Mucosa of gallbladder (tissue), 1 donor: ENCODE measurements at regions not wholly inside any gene's neighbourhood (a gene's known extent, or its start where the extent isn't known, plus 50 kb on each side); places are given as distances from the start of the nearest gene placed in this dataset.
A peak's percentile ranks its signal among the peaks of the same experiment; 100 is the strongest.

Source experiments
- DNase-seq: peaks from one replicate; pipeline ENCODE4 v3.0.0-alpha.2; 2020; ENCODE audit warnings: low spot score
- donor health status: DM: no; HTN: no; CAD: no.

GRCh38 chr4:177692907-177693306, 250.7 kb upstream of the AGA start:
- DNase-seq, result no peak

GRCh38 chr4:177696438-177696966, 254.3 kb upstream of the AGA start:
- DNase-seq, result no peak

DNA sequence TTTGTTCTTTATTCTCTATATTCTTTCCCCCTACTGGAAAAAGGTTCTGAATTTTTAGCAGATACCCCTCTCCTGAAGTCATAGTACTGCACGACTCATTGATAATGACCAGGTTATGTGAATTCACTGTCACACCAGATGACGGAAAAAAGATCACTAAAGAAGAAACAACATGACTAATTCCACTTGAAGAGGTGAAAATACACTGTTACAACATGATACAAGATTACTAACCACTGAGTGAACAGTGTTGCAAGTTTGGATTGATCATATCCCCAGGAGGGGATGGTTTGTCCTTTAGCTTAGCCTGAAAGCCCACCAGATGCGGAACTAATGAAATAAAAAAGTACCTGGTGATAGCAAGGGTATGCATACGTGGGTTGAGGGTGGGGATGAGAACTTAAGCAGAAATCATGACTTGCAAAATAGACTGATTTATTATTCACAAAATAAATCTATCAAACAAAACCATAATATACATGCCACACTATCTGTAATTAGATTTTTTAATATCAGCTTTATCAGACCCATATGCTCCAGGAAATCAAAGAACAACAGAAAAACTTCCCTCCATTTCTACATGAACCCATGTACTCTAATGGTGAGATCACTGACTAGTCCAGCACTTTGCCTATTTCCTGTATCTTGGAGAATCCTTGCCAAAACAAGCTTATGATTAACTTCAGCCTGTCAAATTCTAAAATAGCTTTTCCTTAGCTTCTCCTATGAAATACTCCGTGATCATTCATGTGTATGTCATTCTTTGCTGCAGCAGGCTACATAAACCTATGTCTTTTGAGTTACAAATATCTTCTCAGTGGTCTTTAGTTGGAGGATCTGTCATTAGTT, 257.4 kb upstream of the AGA start:
- DNase-seq, result no peak

- no peak for DNase-seq
Measured at GRCh38 chr4:177706916-177707315, 264.7 kb upstream of the AGA start.

DNA sequence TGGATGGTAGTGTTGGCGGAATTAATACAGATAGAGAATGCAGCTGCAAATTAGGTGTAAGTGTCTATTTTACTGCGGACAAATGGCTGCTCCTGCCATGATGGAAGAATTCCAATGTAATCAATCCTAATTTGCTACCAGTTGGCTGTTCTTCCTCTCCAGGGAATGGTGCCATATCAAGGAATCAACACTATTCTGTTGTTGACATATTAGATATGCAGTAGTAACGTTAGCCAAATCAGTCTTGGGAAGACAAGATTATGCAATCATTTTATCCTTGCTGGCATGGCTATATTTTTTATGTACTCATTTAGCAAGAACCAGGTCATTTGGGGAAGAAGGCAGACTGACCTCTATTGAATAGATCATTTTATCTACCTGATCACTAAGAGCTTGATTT, 271.2 kb upstream of the AGA start:
- no peak for DNase-seq

DNA sequence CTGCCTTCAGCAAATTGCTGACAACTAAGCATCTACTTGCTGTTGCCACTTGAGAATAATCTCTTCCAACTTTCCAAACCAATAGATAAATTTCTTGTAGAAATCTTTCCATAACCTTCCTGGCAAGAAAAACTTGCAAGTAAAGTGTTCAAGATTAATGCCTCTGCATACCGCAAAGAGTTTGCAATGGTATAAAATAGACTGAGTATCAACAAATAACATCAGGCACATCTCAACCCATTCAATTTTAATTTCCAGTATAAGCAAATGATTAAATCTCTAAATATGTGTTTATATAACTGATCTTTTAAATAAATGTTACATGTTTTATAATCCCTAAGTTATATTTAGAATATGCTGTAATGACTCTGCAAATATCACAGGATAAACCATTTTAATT, 275.2 kb upstream of the AGA start:
- no peak for DNase-seq

- DNase-seq, result no peak
Measured at GRCh38 chr4:177718514-177718913, 276.3 kb upstream of the AGA start.

DNA sequence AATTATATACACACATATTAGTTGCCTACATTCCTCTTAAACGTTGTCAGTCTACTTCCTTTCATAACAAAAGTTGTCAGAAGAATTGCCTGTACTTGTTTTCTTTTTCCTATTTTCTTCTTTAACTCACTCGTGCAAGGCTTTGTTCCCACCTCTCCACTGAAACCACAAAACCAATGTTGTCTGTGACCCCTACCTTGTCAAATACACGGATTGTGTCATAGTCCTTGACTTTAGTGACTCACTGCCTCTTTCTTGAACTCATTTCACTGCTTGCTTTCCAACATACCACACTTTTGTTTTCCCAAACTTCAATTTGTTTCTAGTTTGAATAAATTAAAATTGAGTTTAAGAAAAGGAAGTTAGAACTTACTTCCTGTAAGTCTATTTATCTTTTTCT, 283.9 kb upstream of the AGA start:
- no peak for DNase-seq

GRCh38 chr4:177728361-177729152, 286.3 kb upstream of the AGA start:
- DNase-seq, result peak; percentile 69

DNA sequence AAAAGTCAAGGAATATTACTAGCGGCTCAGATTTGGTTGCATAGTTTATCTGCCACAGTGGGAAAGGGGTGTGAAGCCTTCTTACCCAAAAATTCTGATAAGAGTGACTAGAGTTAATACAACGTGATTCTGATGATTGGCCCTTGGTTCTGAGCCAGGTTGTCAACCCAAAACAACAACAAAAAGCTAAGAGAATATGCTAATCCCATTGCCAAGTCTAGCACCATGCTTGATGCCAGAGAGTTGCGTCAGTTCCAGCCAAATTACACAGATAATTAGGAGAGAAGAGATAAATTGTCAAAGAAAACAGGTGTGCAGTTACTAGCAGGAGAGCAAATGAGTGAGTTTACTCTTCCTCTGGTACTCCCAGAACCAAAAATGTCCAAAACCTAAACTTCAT, 287.4 kb upstream of the AGA start:
- no peak for DNase-seq

DNA sequence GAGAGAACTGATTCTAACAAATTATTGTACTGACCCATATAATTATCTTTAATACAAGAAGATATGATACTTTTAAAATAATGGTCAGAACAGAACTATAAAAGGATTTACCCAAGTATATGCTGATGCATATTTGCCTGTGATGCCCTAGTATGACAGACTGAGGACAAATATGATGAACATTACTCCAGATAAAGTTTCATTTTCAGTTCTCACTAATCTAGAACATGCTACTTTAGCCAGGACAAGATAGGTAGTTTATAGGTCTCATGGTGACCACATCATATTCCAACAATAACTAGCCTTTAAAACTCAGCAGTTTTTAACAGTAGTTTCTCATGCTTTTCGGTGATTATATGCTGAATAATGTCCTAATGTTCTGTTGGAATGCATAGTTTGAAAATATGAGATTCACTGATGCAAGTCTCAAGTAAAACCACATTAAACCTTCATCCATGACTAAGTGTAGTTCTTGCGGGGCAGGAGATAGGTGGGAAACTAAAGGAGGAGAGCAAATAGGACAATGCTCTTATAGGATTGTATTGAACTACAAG, 295.2 kb upstream of the AGA start:
- DNase-seq, result no peak

DNA sequence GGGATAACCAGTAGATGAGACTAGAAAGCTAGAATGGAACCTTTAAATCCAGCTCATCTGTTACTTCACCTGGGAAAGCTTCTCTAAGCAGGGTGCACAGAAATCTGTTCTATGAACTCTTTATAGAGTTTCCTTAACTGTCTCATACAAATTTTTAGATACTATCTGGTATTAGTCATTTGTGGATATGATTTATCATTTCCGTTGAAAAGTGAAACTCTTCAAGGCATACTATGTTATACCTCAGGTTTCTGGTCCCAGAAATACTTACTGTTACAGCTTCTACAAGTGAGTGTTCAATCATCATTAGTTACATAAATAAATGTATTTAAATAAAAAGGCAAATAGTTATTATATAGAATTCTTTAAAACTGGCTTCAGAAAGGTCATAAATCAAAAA, 298.3 kb upstream of the AGA start:
- DNase-seq, result no peak

GRCh38 chr4:177759729-177760128, 317.5 kb upstream of the AGA start:
- no peak for DNase-seq

DNA sequence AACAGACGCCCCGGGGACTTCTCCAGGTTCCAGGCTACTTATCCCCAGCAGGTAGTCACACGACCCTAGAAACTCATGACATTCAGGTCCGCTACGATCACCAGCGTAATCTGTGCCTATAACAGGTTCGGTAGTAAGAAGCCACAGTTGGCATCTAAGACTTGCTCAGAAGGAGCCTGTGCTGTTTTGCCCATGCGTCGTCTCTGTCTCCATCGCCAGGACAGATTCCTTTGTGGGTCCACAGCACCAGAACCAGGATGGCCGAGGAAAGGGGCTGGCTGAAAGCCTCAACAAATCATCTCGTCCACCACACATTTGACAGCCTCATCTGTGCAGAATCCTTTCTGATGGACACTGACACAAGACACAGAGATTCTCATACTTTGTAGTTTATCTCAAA, 319.5 kb upstream of the AGA start:
- DNase-seq, result no peak

- DNase-seq, result no peak
Measured at GRCh38 chr4:177769155-177769554, 326.9 kb upstream of the AGA start.

- DNase-seq, result no peak
Measured at GRCh38 chr4:177770776-177771175, 328.5 kb upstream of the AGA start.

GRCh38 chr4:177771645-177772044, 329.4 kb upstream of the AGA start:
- no peak for DNase-seq

DNA sequence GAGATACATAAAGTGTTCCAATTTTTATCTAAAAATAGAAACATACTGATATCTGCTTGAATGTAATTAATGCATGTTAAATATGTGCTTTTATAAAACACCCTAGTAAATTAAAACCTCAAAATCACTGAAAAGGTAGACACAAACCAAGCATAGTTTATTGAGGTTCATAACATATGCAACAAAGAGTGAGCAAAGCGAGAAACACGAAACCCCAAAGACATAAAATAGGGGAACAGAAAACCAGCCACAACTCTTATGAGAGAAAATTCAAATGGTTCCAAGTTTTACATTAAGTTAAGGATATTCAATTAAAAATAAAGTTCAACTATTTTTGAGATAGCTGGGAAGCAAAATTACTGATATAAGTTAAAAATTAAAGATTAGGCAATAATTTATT, 336.4 kb upstream of the AGA start:
- no peak for DNase-seq

- DNase-seq, result no peak
Measured at GRCh38 chr4:177785000-177785399, 342.8 kb upstream of the AGA start.

GRCh38 chr4:177789610-177790009, 347.4 kb upstream of the AGA start:
- DNase-seq, result no peak

GRCh38 chr4:177791188-177791587, 349.0 kb upstream of the AGA start:
- DNase-seq, result no peak

GRCh38 chr4:177796841-177797240, 354.6 kb upstream of the AGA start:
- DNase-seq, result no peak

DNA sequence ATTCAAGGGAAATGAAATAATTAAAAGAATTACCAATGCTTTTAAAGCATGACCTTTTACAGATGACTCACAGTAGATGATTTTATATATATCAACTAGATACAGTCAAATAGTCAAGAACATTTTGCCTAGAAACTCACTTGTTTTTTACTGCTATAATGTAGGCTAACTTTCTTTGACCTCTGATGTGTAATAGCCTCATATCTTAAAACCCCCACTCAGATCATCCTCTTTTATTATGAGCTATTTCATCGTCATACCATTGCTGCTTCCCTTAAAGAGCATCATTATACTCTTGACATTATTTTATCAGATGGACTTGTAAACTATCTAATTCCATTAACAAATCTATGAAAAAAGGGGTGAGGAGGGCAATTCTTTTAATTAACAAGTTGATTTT, 355.9 kb upstream of the AGA start:
- DNase-seq, result no peak
